Neural crest cell (in vitro differentiated cells): ENCODE measurements at regions not wholly inside any gene's neighbourhood (a gene's known extent, or its start where the extent isn't known, plus 50 kb on each side); places are given as distances from the start of the nearest gene placed in this dataset.

Experiments used
- DNase-seq: peaks from one replicate; pipeline ENCODE4 v3.0.0; 2021; ENCODE audit warnings: low read depth, mixed read lengths, low spot score
- H3K27ac Mint-ChIP-seq: one replicate; pipeline ENCODE4 v1.8.0; 2021; ENCODE audit warnings: mild to moderate bottlenecking, mixed read lengths; ENCODE audit not compliant: unreplicated experiment
- H3K27me3 Mint-ChIP-seq: 2 replicates; pipeline ENCODE4 v1.8.0; 2021; ENCODE audit warnings: low read depth, mild to moderate bottlenecking, mixed read lengths
- H3K36me3 Mint-ChIP-seq: 2 replicates; pipeline ENCODE4 v1.8.0; 2021; ENCODE audit warnings: low read depth, mild to moderate bottlenecking, mixed read lengths
- H3K4me1 Mint-ChIP-seq: 2 replicates; pipeline ENCODE4 v1.8.0; 2021; ENCODE audit warnings: mixed read lengths
- H3K4me3 Mint-ChIP-seq: one replicate; pipeline ENCODE4 v1.8.0; 2021; ENCODE audit warnings: mild to moderate bottlenecking, mixed read lengths
- H3K9me3 Mint-ChIP-seq: 2 replicates; pipeline ENCODE4 v1.8.0; 2021; ENCODE audit warnings: mixed read lengths
- TF ChIP-seq, protein P1 (sequence below): fragments of 200-600 bp; sonication (generic); conservative IDR thresholded peaks from 2 replicates; pipeline ENCODE4 v1.5.0; 2021; ENCODE audit warnings: antibody characterized with exemption, mild to moderate bottlenecking

- TF ChIP-seq, protein P1, sequence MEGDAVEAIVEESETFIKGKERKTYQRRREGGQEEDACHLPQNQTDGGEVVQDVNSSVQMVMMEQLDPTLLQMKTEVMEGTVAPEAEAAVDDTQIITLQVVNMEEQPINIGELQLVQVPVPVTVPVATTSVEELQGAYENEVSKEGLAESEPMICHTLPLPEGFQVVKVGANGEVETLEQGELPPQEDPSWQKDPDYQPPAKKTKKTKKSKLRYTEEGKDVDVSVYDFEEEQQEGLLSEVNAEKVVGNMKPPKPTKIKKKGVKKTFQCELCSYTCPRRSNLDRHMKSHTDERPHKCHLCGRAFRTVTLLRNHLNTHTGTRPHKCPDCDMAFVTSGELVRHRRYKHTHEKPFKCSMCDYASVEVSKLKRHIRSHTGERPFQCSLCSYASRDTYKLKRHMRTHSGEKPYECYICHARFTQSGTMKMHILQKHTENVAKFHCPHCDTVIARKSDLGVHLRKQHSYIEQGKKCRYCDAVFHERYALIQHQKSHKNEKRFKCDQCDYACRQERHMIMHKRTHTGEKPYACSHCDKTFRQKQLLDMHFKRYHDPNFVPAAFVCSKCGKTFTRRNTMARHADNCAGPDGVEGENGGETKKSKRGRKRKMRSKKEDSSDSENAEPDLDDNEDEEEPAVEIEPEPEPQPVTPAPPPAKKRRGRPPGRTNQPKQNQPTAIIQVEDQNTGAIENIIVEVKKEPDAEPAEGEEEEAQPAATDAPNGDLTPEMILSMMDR, result no peak
Observed at GRCh38 chr14:106838991-106839769, 1312.8 kb downstream of the TMEM121 start.

DNA sequence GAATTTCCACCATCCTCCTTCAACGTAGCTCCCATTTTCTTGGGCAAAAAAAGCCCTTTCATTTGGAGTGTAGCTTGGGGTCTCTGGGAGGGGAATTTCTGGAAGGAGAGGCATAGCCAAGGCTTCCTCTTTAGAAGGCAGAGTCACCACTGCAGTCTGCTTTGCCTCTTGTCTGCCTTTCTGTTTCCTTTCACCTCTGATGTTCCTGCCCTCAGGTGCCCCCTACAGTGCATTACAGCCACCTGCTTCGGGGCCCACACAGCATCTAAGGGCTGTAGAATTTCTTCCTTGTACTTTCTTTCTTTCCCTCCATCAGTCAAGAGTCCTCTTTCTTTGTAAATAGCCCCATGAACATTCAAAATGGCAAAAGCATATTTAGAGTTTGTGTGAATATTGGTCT is 1313.9 kb downstream of the TMEM121 start:
- no peak for DNase-seq
- H3K4me1 Mint-ChIP-seq, result no peaks in the 10 kb centered on the region
- no peak overlapping the region for H3K4me3 Mint-ChIP-seq
- H3K27ac Mint-ChIP-seq, result no peak overlapping the region
- TF ChIP-seq, protein P1, result no peak
- peaks cover 13% of the 10 kb centered on the region for H3K36me3 Mint-ChIP-seq
- peaks cover 22% of the 10 kb centered on the region for H3K9me3 Mint-ChIP-seq
- H3K27me3 Mint-ChIP-seq, result no peaks in the 10 kb centered on the region

More at GRCh38 chr14:106838991-106839769, 1312.8 kb downstream of the TMEM121 start:
- Mint-ChIP-seq H3K4me3 (no peak overlapping the region), H3K36me3 (peaks cover 13% of the 10 kb centered on the region), H3K4me1 (no peaks in the 10 kb centered on the region), H3K27me3 (no peaks in the 10 kb centered on the region), H3K9me3 (peaks cover 26% of the 10 kb centered on the region), H3K27ac (no peak overlapping the region)
- DNase-seq, result no peak

DNA sequence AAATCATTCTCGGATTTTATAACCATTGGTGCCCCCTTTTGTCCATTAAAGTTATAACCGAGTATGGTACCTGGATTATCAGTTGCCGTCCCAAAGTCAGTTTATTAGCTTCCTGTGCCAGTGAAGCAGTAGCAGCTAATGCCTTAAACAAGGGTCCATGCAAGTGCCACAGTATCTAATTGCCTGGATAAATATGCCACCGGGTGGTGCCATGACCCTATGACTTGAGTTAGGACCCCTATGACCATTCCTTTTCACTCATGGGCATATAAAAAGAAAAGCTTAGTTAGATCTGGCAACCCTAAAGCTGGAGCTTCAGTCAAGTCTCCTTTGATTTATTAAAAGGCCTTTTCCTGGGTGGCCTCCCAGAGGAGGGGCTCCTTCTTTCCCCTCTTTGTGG is 1314.6 kb downstream of the TMEM121 start:
- Mint-ChIP-seq H3K27me3 (no peaks in the 10 kb centered on the region), H3K36me3 (peaks cover 10% of the 10 kb centered on the region), H3K4me1 (no peaks in the 10 kb centered on the region), H3K9me3 (peaks cover 20% of the 10 kb centered on the region), H3K4me3 (no peak overlapping the region), H3K27ac (no peak overlapping the region)
- TF ChIP-seq, protein P1, result no peak
- DNase-seq, result no peak

DNA sequence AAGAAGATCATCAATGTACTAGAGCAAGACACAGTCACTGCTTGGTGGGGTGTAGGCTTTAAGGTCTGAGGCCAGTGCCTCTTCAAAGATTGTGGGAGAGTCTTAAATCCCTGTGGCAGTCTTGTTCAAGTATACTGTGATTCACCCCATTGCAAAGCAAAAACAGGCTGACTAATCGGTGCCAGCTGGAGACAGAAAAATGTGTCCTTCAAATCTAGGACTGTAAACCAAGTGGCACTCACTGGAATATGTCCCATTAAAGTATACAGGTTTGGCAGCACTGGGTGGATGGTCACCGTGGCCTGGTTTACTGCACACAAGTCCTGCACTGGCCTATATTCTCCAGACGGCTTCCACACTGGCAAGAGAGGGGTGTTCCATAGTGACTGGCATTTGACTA is 1315.3 kb downstream of the TMEM121 start:
- H3K36me3 Mint-ChIP-seq, result peaks cover 13% of the 10 kb centered on the region
- no peak for DNase-seq
- TF ChIP-seq, protein P1, result no peak
- peaks cover 24% of the 10 kb centered on the region for H3K9me3 Mint-ChIP-seq
- H3K27ac Mint-ChIP-seq, result no peak overlapping the region
- no peak overlapping the region for H3K4me3 Mint-ChIP-seq
- H3K4me1 Mint-ChIP-seq, result no peaks in the 10 kb centered on the region
- no peaks in the 10 kb centered on the region for H3K27me3 Mint-ChIP-seq

GRCh38 chr14:106842687-106843086 is 1316.3 kb downstream of the TMEM121 start:
- H3K36me3 Mint-ChIP-seq, result peaks cover 13% of the 10 kb centered on the region
- TF ChIP-seq, protein P1, result no peak
- H3K4me3 Mint-ChIP-seq, result no peak overlapping the region
- DNase-seq, result no peak
- H3K9me3 Mint-ChIP-seq, result peaks cover 27% of the 10 kb centered on the region
- H3K27me3 Mint-ChIP-seq, result no peaks in the 10 kb centered on the region
- H3K27ac Mint-ChIP-seq, result no peak overlapping the region
- H3K4me1 Mint-ChIP-seq, result no peaks in the 10 kb centered on the region
